ENCODE measurements at regions not wholly inside any gene's neighbourhood (a gene's known extent, or its start where the extent isn't known, plus 50 kb on each side); places are given as distances from the start of the nearest gene placed in this dataset.

- no peak for DNase-seq
- H3K36me3 ChIP-seq (ENCODE audit: control insufficient read depth, insufficient read depth, low read length), result no peaks in the 10 kb centered on the region
- no peaks in the 10 kb centered on the region for H3K4me1 ChIP-seq
- H3K9me3 ChIP-seq, result no peaks in the 10 kb centered on the region
- intact Hi-C loops (cut with micrococcal nuclease; ENCODE audit: unreplicated experiment), result no loop called here
- Mint-ChIP-seq H3K27ac (ENCODE audit: unreplicated experiment) (no peak overlapping the region), H3K9me3 (ENCODE audit: unreplicated experiment) (no peaks in the 10 kb centered on the region), H3K27me3 (ENCODE audit: insufficient read depth, unreplicated experiment) (no peaks in the 10 kb centered on the region), H3K4me3 (ENCODE audit: unreplicated experiment) (no peak overlapping the region), H3K36me3 (ENCODE audit: insufficient read depth, unreplicated experiment) (no peaks in the 10 kb centered on the region), H3K4me1 (ENCODE audit: low read depth, unreplicated experiment) (no peaks in the 10 kb centered on the region)
- ChIA-PET CTCF (interaction anchor here (0.7 kb wide), 1 partner anchor 638 kb away, joined by 3 read pairs; no protein-coding TSS in a partner anchor), POLR2A (no interaction called here)
- no peaks in the 10 kb centered on the region for H3K27me3 ChIP-seq (replicated peaks; ENCODE audit: control insufficient read depth, insufficient read depth, low read length)
- TF ChIP-seq, protein P1, sequence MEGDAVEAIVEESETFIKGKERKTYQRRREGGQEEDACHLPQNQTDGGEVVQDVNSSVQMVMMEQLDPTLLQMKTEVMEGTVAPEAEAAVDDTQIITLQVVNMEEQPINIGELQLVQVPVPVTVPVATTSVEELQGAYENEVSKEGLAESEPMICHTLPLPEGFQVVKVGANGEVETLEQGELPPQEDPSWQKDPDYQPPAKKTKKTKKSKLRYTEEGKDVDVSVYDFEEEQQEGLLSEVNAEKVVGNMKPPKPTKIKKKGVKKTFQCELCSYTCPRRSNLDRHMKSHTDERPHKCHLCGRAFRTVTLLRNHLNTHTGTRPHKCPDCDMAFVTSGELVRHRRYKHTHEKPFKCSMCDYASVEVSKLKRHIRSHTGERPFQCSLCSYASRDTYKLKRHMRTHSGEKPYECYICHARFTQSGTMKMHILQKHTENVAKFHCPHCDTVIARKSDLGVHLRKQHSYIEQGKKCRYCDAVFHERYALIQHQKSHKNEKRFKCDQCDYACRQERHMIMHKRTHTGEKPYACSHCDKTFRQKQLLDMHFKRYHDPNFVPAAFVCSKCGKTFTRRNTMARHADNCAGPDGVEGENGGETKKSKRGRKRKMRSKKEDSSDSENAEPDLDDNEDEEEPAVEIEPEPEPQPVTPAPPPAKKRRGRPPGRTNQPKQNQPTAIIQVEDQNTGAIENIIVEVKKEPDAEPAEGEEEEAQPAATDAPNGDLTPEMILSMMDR (IDR thresholded peaks at IDR 0.05; ENCODE audit: insufficient read depth in 1 of 2, low read depth in 1 of 2, low read length in 1 of 2, severe bottlenecking in 1 of 2, unreplicated experiment in 1 of 2), result no peak
- no TSS peak for BruUV-seq (replicated peaks)
- no peak overlapping the region for H3K4me3 ChIP-seq (ENCODE audit: low read depth, low read length)
Observed at GRCh38 chr5:97979740-97980139, 793.7 kb upstream of the RGMB start.

GRCh38 chr5:97980291-97980690 lies 793.2 kb upstream of the RGMB start:
- Histone ChIP-seq H3K36me3 (ENCODE audit: control insufficient read depth, insufficient read depth, low read length) (no peaks in the 10 kb centered on the region), H3K4me3 (ENCODE audit: low read depth, low read length) (no peak overlapping the region), H3K4me1 (no peaks in the 10 kb centered on the region), H3K9me3 (no peaks in the 10 kb centered on the region), H3K27me3 (replicated peaks; ENCODE audit: control insufficient read depth, insufficient read depth, low read length) (no peaks in the 10 kb centered on the region)
- Mint-ChIP-seq H3K4me3 (ENCODE audit: unreplicated experiment) (no peak overlapping the region), H3K9me3 (ENCODE audit: unreplicated experiment) (no peaks in the 10 kb centered on the region), H3K27me3 (ENCODE audit: insufficient read depth, unreplicated experiment) (no peaks in the 10 kb centered on the region), H3K27ac (ENCODE audit: unreplicated experiment) (no peak overlapping the region), H3K36me3 (ENCODE audit: insufficient read depth, unreplicated experiment) (no peaks in the 10 kb centered on the region), H3K4me1 (ENCODE audit: low read depth, unreplicated experiment) (no peaks in the 10 kb centered on the region)
- intact Hi-C loops (cut with micrococcal nuclease; ENCODE audit: unreplicated experiment), result no loop called here
- TF ChIP-seq, protein P1 (IDR thresholded peaks at IDR 0.05; ENCODE audit: insufficient read depth in 1 of 2, low read depth in 1 of 2, low read length in 1 of 2, severe bottlenecking in 1 of 2, unreplicated experiment in 1 of 2), result no peak
- DNase-seq, result no peak
- ChIA-PET CTCF (no interaction called here), POLR2A (no interaction called here)
- no TSS peak for BruUV-seq (replicated peaks)

GRCh38 chr5:97986069-97986468 lies 787.4 kb upstream of the RGMB start:
- TF ChIP-seq, protein P1 (IDR thresholded peaks at IDR 0.05; ENCODE audit: insufficient read depth in 1 of 2, low read depth in 1 of 2, low read length in 1 of 2, severe bottlenecking in 1 of 2, unreplicated experiment in 1 of 2), result peak in 1 of 2 experiments; percentile 22
- H3K4me1 Mint-ChIP-seq (ENCODE audit: low read depth, unreplicated experiment), result no peaks in the 10 kb centered on the region
- H3K4me3 ChIP-seq (ENCODE audit: low read depth, low read length), result no peak overlapping the region
- no TSS peak for BruUV-seq (replicated peaks)
- ChIA-PET POLR2A (no interaction called here), CTCF (no interaction called here)
- peaks cover 2% of the 10 kb centered on the region for H3K27me3 Mint-ChIP-seq (ENCODE audit: insufficient read depth, unreplicated experiment)
- no peaks in the 10 kb centered on the region for H3K4me1 ChIP-seq
- peaks cover 5% of the 10 kb centered on the region for H3K9me3 Mint-ChIP-seq (ENCODE audit: unreplicated experiment)
- H3K27me3 ChIP-seq (replicated peaks; ENCODE audit: control insufficient read depth, insufficient read depth, low read length), result no peaks in the 10 kb centered on the region
- no peaks in the 10 kb centered on the region for H3K36me3 ChIP-seq (ENCODE audit: control insufficient read depth, insufficient read depth, low read length)
- H3K4me3 Mint-ChIP-seq (ENCODE audit: unreplicated experiment), result no peak overlapping the region
- intact Hi-C loops (cut with micrococcal nuclease; ENCODE audit: unreplicated experiment), result no loop called here
- no peaks in the 10 kb centered on the region for H3K9me3 ChIP-seq
- no peaks in the 10 kb centered on the region for H3K36me3 Mint-ChIP-seq (ENCODE audit: insufficient read depth, unreplicated experiment)
- no peak overlapping the region for H3K27ac Mint-ChIP-seq (ENCODE audit: unreplicated experiment)
- DNase-seq, result peak in 1 of 2 experiments; percentile 12
